GM23248 (cell line): ENCODE measurements at regions not wholly inside any gene's neighbourhood (a gene's known extent, or its start where the extent isn't known, plus 50 kb on each side); places are given as distances from the start of the nearest gene placed in this dataset.

Experiments
- EZH2 ChIP-seq: fragments of 200-600 bp; sonication (generic); IDR thresholded peaks from 2 replicates; pipeline ENCODE4 v1.6.1; 2018; ENCODE audit warnings: antibody characterized with exemption, mild to moderate bottlenecking; ENCODE audit not compliant: insufficient read depth, poor library complexity, severe bottlenecking
- EZH2phosphoT487 ChIP-seq: fragments of 200-600 bp; sonication (generic); IDR thresholded peaks from 2 replicates; pipeline ENCODE4 v1.6.1; 2018; ENCODE audit warnings: antibody characterized with exemption, moderate library complexity, mild to moderate bottlenecking, low read depth; ENCODE audit not compliant: insufficient read depth

DNA sequence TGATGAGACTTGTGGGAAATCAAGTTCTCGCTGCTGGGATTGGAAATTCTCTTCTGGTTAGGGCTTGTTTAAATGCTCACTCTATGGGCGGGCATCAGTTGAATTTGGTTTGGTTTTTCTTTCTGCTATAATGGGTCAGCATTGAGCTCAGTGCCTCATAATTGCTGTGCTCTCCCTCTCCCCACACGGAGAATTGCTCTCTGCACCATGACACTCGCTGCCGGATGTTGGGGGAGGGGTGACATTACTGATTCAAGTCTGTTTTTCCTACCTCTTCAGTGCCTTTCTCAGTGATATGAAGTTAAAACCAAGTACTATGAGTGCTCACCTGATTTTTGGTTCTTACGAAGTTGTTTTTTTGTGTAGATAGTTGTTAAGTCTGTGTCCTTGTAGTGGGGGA is 599.6 kb downstream of the EPM2A start:
- no peak for TF ChIP-seq EZH2phosphoT487
- no peak for TF ChIP-seq EZH2
